WTC11 (cell line): ENCODE measurements at regions not wholly inside any gene's neighbourhood (a gene's known extent, or its start where the extent isn't known, plus 50 kb on each side); places are given as distances from the start of the nearest gene placed in this dataset.

Source experiments
- ATAC-seq: fragments of 200-7000 bp; cut with Tn5 transposase; 2 replicates; pipeline ENCODE4 v1.10.0; 2021; ENCODE audit warnings: mild to moderate bottlenecking, moderate library complexity
- CTCF ChIA-PET: fragments of 300-600 bp; sonication (Branson Sonifier 250); formaldehyde crosslinking; loops from one replicate; lab custom pipeline; 2021; ENCODE audit warnings: antibody characterized with exemption; lab: Charles Lee
- POLR2A ChIA-PET: fragments of 350-600 bp; sonication (Branson Sonifier 250); formaldehyde crosslinking; loops from one replicate; lab custom pipeline; 2021; ENCODE audit warnings: antibody characterized with exemption; lab: Charles Lee
- DNase-seq: peaks from one replicate; pipeline ENCODE4 v3.0.0; 2021; ENCODE audit warnings: low spot score
- H3K27ac Mint-ChIP-seq: 2 replicates; pipeline ENCODE4 v1.8.0; 2021; ENCODE audit warnings: mixed read lengths
- H3K27me3 Mint-ChIP-seq: 2 replicates; pipeline ENCODE4 v1.8.0; 2021; ENCODE audit warnings: low read depth, mild to moderate bottlenecking, moderate library complexity, mixed read lengths
- H3K36me3 Mint-ChIP-seq: 2 replicates; pipeline ENCODE4 v1.8.0; 2021; ENCODE audit warnings: mixed read lengths
- H3K4me1 Mint-ChIP-seq: 2 replicates; pipeline ENCODE4 v1.8.0; 2022; ENCODE audit warnings: mixed read lengths
- H3K4me3 Mint-ChIP-seq: 2 replicates; pipeline ENCODE4 v1.8.0; 2021; ENCODE audit warnings: mild to moderate bottlenecking, moderate library complexity, mixed read lengths
- H3K9me3 Mint-ChIP-seq: 2 replicates; pipeline ENCODE4 v1.8.0; 2021; ENCODE audit warnings: mixed read lengths
- AFF4 ChIP-seq: sonication (generic); formaldehyde crosslinking; IDR thresholded peaks from 2 replicates; pipeline ENCODE4 v1.8.1; 2023; ENCODE audit warnings: mild to moderate bottlenecking, missing genetic modification reagents, borderline replicate concordance
- ATF2 ChIP-seq: sonication (generic); formaldehyde crosslinking; IDR thresholded peaks from 2 replicates; pipeline ENCODE4 v1.8.1; 2022; ENCODE audit warnings: low read depth, missing genetic modification reagents, borderline replicate concordance
- ETV6 ChIP-seq: sonication (generic); formaldehyde crosslinking; IDR thresholded peaks from 2 replicates; pipeline ENCODE4 v1.8.1; 2022; ENCODE audit warnings: mild to moderate bottlenecking, missing genetic modification reagents
- FOXJ3 ChIP-seq: sonication (generic); formaldehyde crosslinking; IDR thresholded peaks from 2 replicates; pipeline ENCODE4 v1.9.0; 2021; ENCODE audit warnings: missing genetic modification reagents, mild to moderate bottlenecking, borderline replicate concordance
- FOXP1 ChIP-seq: sonication (generic); formaldehyde crosslinking; IDR thresholded peaks from 2 replicates; pipeline ENCODE4 v1.8.0; 2022; ENCODE audit warnings: missing genetic modification reagents, mild to moderate bottlenecking, moderate library complexity, borderline replicate concordance
- IRF2 ChIP-seq: sonication (generic); formaldehyde crosslinking; IDR thresholded peaks from 2 replicates; pipeline ENCODE4 v1.8.0; 2022; ENCODE audit warnings: low read depth, missing genetic modification reagents, borderline replicate concordance
- NFYB ChIP-seq: sonication (generic); formaldehyde crosslinking; conservative IDR thresholded peaks from 2 replicates; pipeline ENCODE4 v1.8.0; 2022; ENCODE audit warnings: low read depth, missing genetic modification reagents
- SMAD4 ChIP-seq: sonication (generic); formaldehyde crosslinking; IDR thresholded peaks from 2 replicates; pipeline ENCODE4 v1.8.0; 2022; ENCODE audit warnings: mild to moderate bottlenecking, missing genetic modification reagents
- USF1 ChIP-seq: sonication (generic); formaldehyde crosslinking; IDR thresholded peaks from 2 replicates; pipeline ENCODE4 v1.8.0; 2022; ENCODE audit warnings: mild to moderate bottlenecking, missing genetic modification reagents
- USF2 ChIP-seq: sonication (generic); formaldehyde crosslinking; IDR thresholded peaks from 2 replicates; pipeline ENCODE4 v1.8.1; 2023; ENCODE audit warnings: mild to moderate bottlenecking, missing genetic modification reagents, moderate library complexity
- ZBTB21 ChIP-seq: sonication (generic); formaldehyde crosslinking; IDR thresholded peaks from 2 replicates; pipeline ENCODE4 v1.8.1; 2023; ENCODE audit warnings: mild to moderate bottlenecking, missing genetic modification reagents, borderline replicate concordance
- ZNF263 ChIP-seq: sonication (generic); formaldehyde crosslinking; IDR thresholded peaks from 2 replicates; pipeline ENCODE4 v1.8.1; 2022; ENCODE audit warnings: low read depth, mild to moderate bottlenecking, moderate library complexity, missing genetic modification reagents
- TF ChIP-seq, protein P1 (sequence below): fragments of 250-450 bp; sonication (Bioruptor Pico); IDR thresholded peaks from 2 replicates; pipeline ENCODE4 v2.1.2; 2022; ENCODE audit warnings: mild to moderate bottlenecking, moderate library complexity
- TF ChIP-seq, protein P2 (sequence below): fragments of 250-450 bp; sonication (Bioruptor Pico); IDR thresholded peaks from 2 replicates; pipeline ENCODE4 v1.9.0; 2021; ENCODE audit warnings: mild to moderate bottlenecking

GRCh38 chr5:154542000-154542399 lies 64.0 kb upstream of the HAND1 start (continued):
- TF ChIP-seq, protein P1, sequence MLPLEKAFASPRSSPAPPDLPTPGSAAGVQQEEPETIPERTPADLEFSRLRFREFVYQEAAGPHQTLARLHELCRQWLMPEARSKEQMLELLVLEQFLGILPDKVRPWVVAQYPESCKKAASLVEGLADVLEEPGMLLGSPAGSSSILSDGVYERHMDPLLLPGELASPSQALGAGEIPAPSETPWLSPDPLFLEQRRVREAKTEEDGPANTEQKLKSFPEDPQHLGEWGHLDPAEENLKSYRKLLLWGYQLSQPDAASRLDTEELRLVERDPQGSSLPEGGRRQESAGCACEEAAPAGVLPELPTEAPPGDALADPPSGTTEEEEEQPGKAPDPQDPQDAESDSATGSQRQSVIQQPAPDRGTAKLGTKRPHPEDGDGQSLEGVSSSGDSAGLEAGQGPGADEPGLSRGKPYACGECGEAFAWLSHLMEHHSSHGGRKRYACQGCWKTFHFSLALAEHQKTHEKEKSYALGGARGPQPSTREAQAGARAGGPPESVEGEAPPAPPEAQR (CRISPR knock-in tag) = no peak
- no peak for TF ChIP-seq ZBTB21
- TF ChIP-seq, all 79 proteins: peak for 0

DNA sequence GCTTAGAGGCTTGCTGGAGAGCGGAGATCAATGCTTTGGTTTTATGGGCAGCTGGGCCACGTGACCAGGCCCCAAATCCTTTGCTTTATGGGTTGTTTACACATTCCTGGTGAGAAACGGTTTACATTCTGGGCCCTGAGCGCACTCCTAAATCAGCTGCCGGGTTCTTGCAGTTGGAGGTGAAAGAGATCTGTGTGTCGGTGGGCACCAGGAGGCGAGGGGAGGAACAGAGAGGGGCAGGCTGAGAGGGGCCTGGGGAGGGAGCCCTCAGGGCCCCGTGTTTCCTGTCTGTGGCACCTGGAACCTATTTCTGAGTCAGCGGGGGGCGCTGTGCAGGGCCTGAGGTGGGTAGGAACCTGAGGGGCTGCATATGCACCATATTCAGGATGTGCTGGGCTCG lies 63.5 kb upstream of the HAND1 start:
- peak; percentile 40 for DNase-seq

More for the DNA sequence above, 63.5 kb upstream of the HAND1 start:
- Mint-ChIP-seq H3K4me3 (peak overlapping the region; percentile 40; the same call in 1 of the 2 replicates), H3K9me3 (no peaks in the 10 kb centered on the region), H3K4me1 (peaks cover 15% of the 10 kb centered on the region), H3K27ac (no peak overlapping the region), H3K36me3 (no peaks in the 10 kb centered on the region), H3K27me3 (peaks cover 17% of the 10 kb centered on the region)
- peak; percentile 72 for ATAC-seq
- no peak for TF ChIP-seq SMAD4 (CRISPR knock-in tag)
- TF ChIP-seq, protein P1 (CRISPR knock-in tag) = no peak
- TF ChIP-seq USF2 (CRISPR knock-in tag) = peak; percentile 92
- peak; percentile 92 for TF ChIP-seq USF1 (CRISPR knock-in tag)
- no peak for TF ChIP-seq FOXJ3
- TF ChIP-seq, protein P2, sequence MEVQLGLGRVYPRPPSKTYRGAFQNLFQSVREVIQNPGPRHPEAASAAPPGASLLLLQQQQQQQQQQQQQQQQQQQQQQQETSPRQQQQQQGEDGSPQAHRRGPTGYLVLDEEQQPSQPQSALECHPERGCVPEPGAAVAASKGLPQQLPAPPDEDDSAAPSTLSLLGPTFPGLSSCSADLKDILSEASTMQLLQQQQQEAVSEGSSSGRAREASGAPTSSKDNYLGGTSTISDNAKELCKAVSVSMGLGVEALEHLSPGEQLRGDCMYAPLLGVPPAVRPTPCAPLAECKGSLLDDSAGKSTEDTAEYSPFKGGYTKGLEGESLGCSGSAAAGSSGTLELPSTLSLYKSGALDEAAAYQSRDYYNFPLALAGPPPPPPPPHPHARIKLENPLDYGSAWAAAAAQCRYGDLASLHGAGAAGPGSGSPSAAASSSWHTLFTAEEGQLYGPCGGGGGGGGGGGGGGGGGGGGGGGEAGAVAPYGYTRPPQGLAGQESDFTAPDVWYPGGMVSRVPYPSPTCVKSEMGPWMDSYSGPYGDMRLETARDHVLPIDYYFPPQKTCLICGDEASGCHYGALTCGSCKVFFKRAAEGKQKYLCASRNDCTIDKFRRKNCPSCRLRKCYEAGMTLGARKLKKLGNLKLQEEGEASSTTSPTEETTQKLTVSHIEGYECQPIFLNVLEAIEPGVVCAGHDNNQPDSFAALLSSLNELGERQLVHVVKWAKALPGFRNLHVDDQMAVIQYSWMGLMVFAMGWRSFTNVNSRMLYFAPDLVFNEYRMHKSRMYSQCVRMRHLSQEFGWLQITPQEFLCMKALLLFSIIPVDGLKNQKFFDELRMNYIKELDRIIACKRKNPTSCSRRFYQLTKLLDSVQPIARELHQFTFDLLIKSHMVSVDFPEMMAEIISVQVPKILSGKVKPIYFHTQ = no peak
- no peak for TF ChIP-seq IRF2
- TF ChIP-seq FOXP1 (CRISPR knock-in tag) = no peak
- TF ChIP-seq AFF4 = no peak
- TF ChIP-seq ATF2 = no peak
- no peak for TF ChIP-seq ETV6
- TF ChIP-seq ZNF263 (CRISPR knock-in tag) = no peak
- TF ChIP-seq NFYB (CRISPR knock-in tag) = no peak
- CTCF ChIA-PET = interaction anchor here (1.0 to 2.7 kb wide), 4 partner anchors 20 to 120 kb away, joined by 3 to 22 read pairs (median 4); no protein-coding TSS in a partner anchor
- POLR2A ChIA-PET = no interaction called here
